Stimulated activated naive CD4-positive, alpha-beta T cell (primary cell): ENCODE measurements at regions not wholly inside any gene's neighbourhood (a gene's known extent, or its start where the extent isn't known, plus 50 kb on each side); places are given as distances from the start of the nearest gene placed in this dataset.

Experiments
- DNase-seq, 6 experiments: peaks; one replicate each; lab custom pipeline; 2025; lab: John Stamatoyannopoulos, UW

GRCh38 chr6:82646231-82646615 lies 282.6 kb downstream of the TPBG start:
- DNase-seq = no peak

- DNase-seq = no peak
Measured at GRCh38 chr6:82651845-82652335, 288.3 kb downstream of the TPBG start.

- DNase-seq = no peak
Measured at GRCh38 chr6:82679232-82679631, 315.6 kb downstream of the TPBG start.

- no peak for DNase-seq
Measured at GRCh38 chr6:82680192-82680591, 316.6 kb downstream of the TPBG start.

- DNase-seq = no peak
Measured at GRCh38 chr6:82681119-82681714, 317.6 kb downstream of the TPBG start.

GRCh38 chr6:82686719-82687118 lies 323.1 kb downstream of the TPBG start:
- DNase-seq = no peak

- no peak for DNase-seq
Measured at GRCh38 chr6:82687855-82688254, 324.2 kb downstream of the TPBG start.

GRCh38 chr6:82690283-82690682 lies 326.7 kb downstream of the TPBG start:
- no peak for DNase-seq

GRCh38 chr6:82691997-82692396 lies 328.4 kb downstream of the TPBG start:
- DNase-seq = no peak

GRCh38 chr6:82693094-82693493 lies 329.5 kb downstream of the TPBG start:
- no peak for DNase-seq

- no peak for DNase-seq
Measured at GRCh38 chr6:82701341-82701740, 337.7 kb downstream of the TPBG start.

- no peak for DNase-seq
Measured at GRCh38 chr6:82702574-82702973, 339.0 kb downstream of the TPBG start.

- no peak for DNase-seq
Measured at GRCh38 chr6:82703230-82703629, 339.6 kb downstream of the TPBG start.

GRCh38 chr6:82704045-82704444 lies 340.4 kb downstream of the TPBG start:
- no peak for DNase-seq

- DNase-seq = no peak
Measured at GRCh38 chr6:82705579-82705978, 342.0 kb downstream of the TPBG start.

GRCh38 chr6:82711105-82711827 lies 347.6 kb downstream of the TPBG start:
- no peak for DNase-seq

- no peak for DNase-seq
Measured at GRCh38 chr6:82711971-82712370, 348.4 kb downstream of the TPBG start.

- DNase-seq = no peak
Measured at GRCh38 chr6:82712389-82712788, 348.8 kb downstream of the TPBG start.

GRCh38 chr6:82712826-82713225 lies 349.2 kb downstream of the TPBG start:
- no peak for DNase-seq

- DNase-seq = no peak
Measured at GRCh38 chr6:82720992-82721391, 344.6 kb downstream of the UBE3D start.

- DNase-seq = no peak
Measured at GRCh38 chr6:82735790-82736189, 329.9 kb downstream of the UBE3D start.

- no peak for DNase-seq
Measured at GRCh38 chr6:82737965-82738364, 327.7 kb downstream of the UBE3D start.

GRCh38 chr6:82738773-82739172 lies 326.9 kb downstream of the UBE3D start:
- DNase-seq = no peak

GRCh38 chr6:82739303-82739702 lies 326.3 kb downstream of the UBE3D start:
- no peak for DNase-seq
